HCT116 (cell line): ENCODE measurements at regions not wholly inside any gene's neighbourhood (a gene's known extent, or its start where the extent isn't known, plus 50 kb on each side); places are given as distances from the start of the nearest gene placed in this dataset.

Experiments
- ATAC-seq: fragments of 200-7000 bp; cut with Tn5 transposase; 2 replicates; pipeline ENCODE4 v1.9.1; 2020; ENCODE audit warnings: mild to moderate bottlenecking, moderate library complexity
- BruUV-seq: library from RNA; stranded (reverse); fragments of 400-500 nt; replicated peaks from 2 replicates; lab custom pipeline; 2021; lab: Mats Ljungman, UMichigan
- CTCF ChIA-PET: fragments of 300-600 bp; sonication (Branson Sonifier 250); formaldehyde crosslinking; loops from one replicate; lab custom pipeline; 2021; ENCODE audit warnings: antibody characterized with exemption; lab: Charles Lee
- POLR2A ChIA-PET: fragments of 300-600, 350-600 bp; sonication (Branson Sonifier 250); formaldehyde crosslinking; loops from one replicate; lab custom pipeline; 2021; ENCODE audit warnings: antibody characterized with exemption; lab: Charles Lee
- RAD21 ChIA-PET, 2 experiments: fragments of 300-600 bp; sonication (Branson Sonifier 250); formaldehyde crosslinking; loops; one replicate each; lab custom pipeline; 2023; ENCODE audit warnings: low total read pairs in 2 of 2; ENCODE audit not compliant: uncharacterized antibody in 2 of 2, unreplicated experiment in 2 of 2, low non-redundant PET in 1 of 2; lab: Charles Lee
- DNase-seq: peaks from one replicate; pipeline ENCODE4 v3.0.0-alpha.2; 2010; ENCODE audit warnings: low read depth, low spot score
- H2AFZ ChIP-seq: fragments of 200-600 bp; shearing (Covaris generic), sonication (generic); 2 replicates; pipeline ENCODE4 v1.6.1; 2017; ENCODE audit warnings: low read depth, mixed run types, mixed read lengths, antibody characterized with exemption, low read length; ENCODE audit not compliant: poor library complexity, severe bottlenecking
- H3K27ac ChIP-seq: 2 replicates; pipeline ENCODE4 v1.5.1; 2012; ENCODE audit warnings: low read depth, low read length
- H3K27me3 ChIP-seq: fragments of 200-600 bp; sonication (generic); 2 replicates; pipeline ENCODE4 v1.6.1; 2016; ENCODE audit warnings: mixed run types, low read length, mixed read lengths; ENCODE audit not compliant: insufficient read depth
- H3K36me3 ChIP-seq, 2 experiments: fragments of 200-500 bp in 1 of 2; fragments of 200-600 bp in 1 of 2; sonication (Bioruptor generic) in 1 of 2; sonication (generic) in 1 of 2; 2 replicates each; pipeline versions ENCODE4 v1.5.1 to v1.6.1; 2014 to 2016; ENCODE audit warnings: low read length in 2 of 2, inconsistent platforms in 1 of 2, mixed read lengths in 1 of 2, mixed run types in 1 of 2; ENCODE audit not compliant: insufficient read depth in 2 of 2, control insufficient read depth in 1 of 2
- H3K4me1 ChIP-seq, 2 experiments: fragments of 200-600 bp in 1 of 2; sonication (generic) in 1 of 2; 2 replicates each; pipeline versions ENCODE4 v1.5.1 to v1.6.1; 2012 to 2017; ENCODE audit warnings: low read length in 2 of 2, inconsistent platforms in 1 of 2, mild to moderate bottlenecking in 1 of 2, mixed read lengths in 1 of 2, mixed run types in 1 of 2, moderate library complexity in 1 of 2; ENCODE audit not compliant: insufficient read depth in 2 of 2, control insufficient read depth in 1 of 2
- H3K4me2 ChIP-seq: fragments of 200-600 bp; sonication (generic); 2 replicates; pipeline ENCODE4 v1.6.1; 2017; ENCODE audit warnings: mixed run types, low read length, mixed read lengths
- H3K4me3 ChIP-seq, 2 experiments: fragments of 200-600 bp in 1 of 2; sonication (generic) in 1 of 2; replicated peaks in 1 of 2; 2 replicates each; pipeline ENCODE4 v1.5.1; 2011 to 2016; ENCODE audit warnings: low read length in 2 of 2, control low read depth in 1 of 2, low read depth in 1 of 2, mild to moderate bottlenecking in 1 of 2, mixed read lengths in 1 of 2, mixed run types in 1 of 2
- H3K79me2 ChIP-seq: fragments of 200-600 bp; sonication (generic); 2 replicates; pipeline ENCODE4 v1.6.1; 2017; ENCODE audit warnings: mild to moderate bottlenecking, mixed run types, low read length, moderate library complexity, mixed read lengths; ENCODE audit not compliant: insufficient read depth
- H3K9ac ChIP-seq: fragments of 200-600 bp; sonication (generic); 2 replicates; pipeline ENCODE4 v1.6.1; 2016; ENCODE audit warnings: low read length, mixed read lengths
- H3K9me2 ChIP-seq: fragments of 200-600 bp; sonication (generic), shearing (Covaris generic); 2 replicates; pipeline ENCODE4 v1.6.1; 2017; ENCODE audit warnings: mixed run types, mild to moderate bottlenecking, moderate library complexity; ENCODE audit not compliant: insufficient read depth
- H3K9me3 ChIP-seq, 2 experiments: fragments of 200-500 bp in 1 of 2; fragments of 200-600 bp in 1 of 2; sonication (Bioruptor generic) in 1 of 2; sonication (generic) in 1 of 2; 2 replicates each; pipeline ENCODE4 v1.6.1; 2014 to 2017; ENCODE audit warnings: low read length in 2 of 2, mixed read lengths in 2 of 2, inconsistent platforms in 1 of 2, low read depth in 1 of 2, mild to moderate bottlenecking in 1 of 2, mixed run types in 1 of 2, moderate library complexity in 1 of 2; ENCODE audit not compliant: control insufficient read depth in 1 of 2, insufficient read depth in 1 of 2
- H4K20me1 ChIP-seq: fragments of 200-600 bp; sonication (generic), shearing (Covaris generic); 2 replicates; pipeline ENCODE4 v1.6.1; 2017; ENCODE audit warnings: mixed run types, mild to moderate bottlenecking, moderate library complexity; ENCODE audit not compliant: insufficient read depth
- CBX3 ChIP-seq: IDR thresholded peaks from 2 replicates; pipeline ENCODE4 v1.6.1; 2012; ENCODE audit warnings: low read depth
- CEBPB ChIP-seq: IDR thresholded peaks from 2 replicates; pipeline ENCODE4 v1.6.1; 2012; ENCODE audit warnings: low read depth
- EZH2 ChIP-seq: fragments of 200-600 bp; sonication (generic); IDR thresholded peaks from 2 replicates; pipeline ENCODE4 v1.6.1; 2017; ENCODE audit warnings: antibody characterized with exemption, mixed run types
- EZH2phosphoT487 ChIP-seq: fragments of 200-600 bp; IDR thresholded peaks from 2 replicates; pipeline ENCODE4 v1.6.1; 2018; ENCODE audit warnings: antibody characterized with exemption, borderline replicate concordance
- POLR2AphosphoS5 ChIP-seq: IDR thresholded peaks from 2 replicates; pipeline ENCODE4 v1.6.1; 2011; ENCODE audit warnings: mild to moderate bottlenecking, low read depth, low read length, moderate library complexity
- SRF ChIP-seq: IDR thresholded peaks from 2 replicates; pipeline ENCODE4 v1.6.1; 2012; ENCODE audit warnings: low read depth
- TCF7L2 ChIP-seq: IDR thresholded peaks from 2 replicates; pipeline ENCODE4 v1.7.0; 2011; ENCODE audit warnings: borderline replicate concordance, inconsistent platforms; ENCODE audit not compliant: insufficient read depth, insufficient read length; ENCODE audit errors: extremely low read depth
- ZBTB33 ChIP-seq: IDR thresholded peaks from 2 replicates; pipeline ENCODE4 v1.6.1; 2011; ENCODE audit warnings: mild to moderate bottlenecking, low read length, moderate library complexity; ENCODE audit not compliant: insufficient replicate concordance; ENCODE audit errors: extremely low read depth
- ZFX ChIP-seq: fragments of 450-650 bp; IDR thresholded peaks from 2 replicates; pipeline ENCODE4 v1.6.1; 2017
- intact Hi-C: fragments of 100-400 bp; cut with micrococcal nuclease; formaldehyde crosslinking; loops from 2 replicates; pipeline ENCODE4 v1.10.0; 2022

GRCh38 chr13:53143757-53144339 lies 115.2 kb downstream of the OLFM4 start:
- H3K4me3 ChIP-seq, result no peak overlapping the region
- ChIA-PET CTCF (no interaction called here), POLR2A (no interaction called here), RAD21 (no interaction called here)
- intact Hi-C loops, result no loop called here
- H3K79me2 ChIP-seq, result no peaks in the 10 kb centered on the region
- no peak overlapping the region for H3K4me2 ChIP-seq
- no peak overlapping the region for H3K27ac ChIP-seq
- H3K9me2 ChIP-seq, result no peaks in the 10 kb centered on the region
- no peaks in the 10 kb centered on the region for H4K20me1 ChIP-seq
- no peak overlapping the region for H3K9ac ChIP-seq
- H3K27me3 ChIP-seq, result no peaks in the 10 kb centered on the region
- DNase-seq (no peak), ATAC-seq (no peak)
- no peak overlapping the region for H2AFZ ChIP-seq
- BruUV-seq, result no TSS peak
- H3K9me3 ChIP-seq, result no peaks in the 10 kb centered on the region
- TF ChIP-seq ZBTB33 (no peak), CEBPB (peak; percentile 32; the same call in 1 of the 2 replicates), SRF (no peak)
- H3K36me3 ChIP-seq, result no peaks in the 10 kb centered on the region
- no peaks in the 10 kb centered on the region for H3K4me1 ChIP-seq

- Histone ChIP-seq H3K4me1 (no peaks in the 10 kb centered on the region), H3K9me2 (no peaks in the 10 kb centered on the region), H3K27me3 (no peaks in the 10 kb centered on the region), H2AFZ (no peak overlapping the region), H4K20me1 (no peaks in the 10 kb centered on the region), H3K36me3 (no peaks in the 10 kb centered on the region), H3K9ac (no peak overlapping the region), H3K4me3 (no peak overlapping the region), H3K9me3 (no peaks in the 10 kb centered on the region), H3K27ac (no peak overlapping the region), H3K79me2 (no peaks in the 10 kb centered on the region), H3K4me2 (no peak overlapping the region)
- CTCF ChIA-PET, result interaction anchor here (0.6 kb wide), 1 partner anchor 720 kb away, joined by 3 read pairs; no protein-coding TSS in a partner anchor
- ATAC-seq (no peak), DNase-seq (no peak)
- intact Hi-C loops, result no loop called here
- POLR2A ChIA-PET, result no interaction called here
- no TSS peak for BruUV-seq
- RAD21 ChIA-PET, result no interaction called here
- no peak for TF ChIP-seq EZH2
- no peak for TF ChIP-seq CBX3
- no peak for TF ChIP-seq POLR2AphosphoS5
- no peak for TF ChIP-seq ZFX
- TF ChIP-seq CEBPB, result no peak
- TF ChIP-seq EZH2phosphoT487, result no peak
- TF ChIP-seq TCF7L2, result no peak
- TF ChIP-seq SRF, result no peak
Measured at GRCh38 chr13:53144826-53145225, 116.2 kb downstream of the OLFM4 start.
